ENCODE measurements at regions not wholly inside any gene's neighbourhood (a gene's known extent, or its start where the extent isn't known, plus 50 kb on each side); places are given as distances from the start of the nearest gene placed in this dataset.

DNA sequence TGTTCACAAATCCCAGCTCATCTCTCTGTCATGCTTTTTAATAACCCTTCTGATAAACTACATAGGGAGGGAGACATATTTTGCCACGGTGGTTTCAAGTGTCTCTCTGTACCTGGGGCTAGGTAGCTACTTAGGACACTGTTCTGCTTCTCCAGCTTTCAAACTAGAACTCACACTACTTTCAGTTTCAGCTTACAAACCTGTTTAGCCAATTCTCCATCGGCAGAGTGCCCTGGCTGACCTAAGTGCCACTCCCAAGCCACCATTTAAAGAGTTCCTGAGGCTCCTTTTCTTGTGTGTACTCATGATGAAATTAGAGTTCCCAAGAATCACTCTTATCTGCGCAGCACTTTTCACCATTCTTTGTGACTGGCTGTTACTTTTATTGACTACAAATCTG lies 899.2 kb downstream of the FAT4 start:
- no peak for TF ChIP-seq POLR2A (IDR thresholded peaks at IDR 0.05)
- TF ChIP-seq, protein P1, sequence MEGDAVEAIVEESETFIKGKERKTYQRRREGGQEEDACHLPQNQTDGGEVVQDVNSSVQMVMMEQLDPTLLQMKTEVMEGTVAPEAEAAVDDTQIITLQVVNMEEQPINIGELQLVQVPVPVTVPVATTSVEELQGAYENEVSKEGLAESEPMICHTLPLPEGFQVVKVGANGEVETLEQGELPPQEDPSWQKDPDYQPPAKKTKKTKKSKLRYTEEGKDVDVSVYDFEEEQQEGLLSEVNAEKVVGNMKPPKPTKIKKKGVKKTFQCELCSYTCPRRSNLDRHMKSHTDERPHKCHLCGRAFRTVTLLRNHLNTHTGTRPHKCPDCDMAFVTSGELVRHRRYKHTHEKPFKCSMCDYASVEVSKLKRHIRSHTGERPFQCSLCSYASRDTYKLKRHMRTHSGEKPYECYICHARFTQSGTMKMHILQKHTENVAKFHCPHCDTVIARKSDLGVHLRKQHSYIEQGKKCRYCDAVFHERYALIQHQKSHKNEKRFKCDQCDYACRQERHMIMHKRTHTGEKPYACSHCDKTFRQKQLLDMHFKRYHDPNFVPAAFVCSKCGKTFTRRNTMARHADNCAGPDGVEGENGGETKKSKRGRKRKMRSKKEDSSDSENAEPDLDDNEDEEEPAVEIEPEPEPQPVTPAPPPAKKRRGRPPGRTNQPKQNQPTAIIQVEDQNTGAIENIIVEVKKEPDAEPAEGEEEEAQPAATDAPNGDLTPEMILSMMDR (IDR thresholded peaks at IDR 0.05) = no peak

All from lower leg skin (tissue), 3 donors.